ENCODE measurements at regions not wholly inside any gene's neighbourhood (a gene's known extent, or its start where the extent isn't known, plus 50 kb on each side); places are given as distances from the start of the nearest gene placed in this dataset.
A peak's percentile ranks its signal among the peaks of the same experiment; 100 is the strongest.

GRCh38 chr6:80464901-80465300, 358.4 kb downstream of the BCKDHB start:
- Histone ChIP-seq H3K27me3 (no peaks in the 10 kb centered on the region), H3K36me3 (no peaks in the 10 kb centered on the region), H3K9me3 (no peaks in the 10 kb centered on the region), H3K27ac (no peak overlapping the region), H3K4me1 (no peaks in the 10 kb centered on the region), H3K4me3 (no peak overlapping the region)
- TF ChIP-seq CTCF (IDR thresholded peaks at IDR 0.05) = no peak
- no peak for DNase-seq
- intact Hi-C loops (cut with DNase I; ENCODE audit: low total_unique reads) = no loop called here

- Histone ChIP-seq H3K9me3 (no peaks in the 10 kb centered on the region), H3K4me3 (no peak overlapping the region), H3K36me3 (no peaks in the 10 kb centered on the region), H3K27ac (no peak overlapping the region), H3K27me3 (no peaks in the 10 kb centered on the region), H3K4me1 (no peaks in the 10 kb centered on the region)
- no peak for TF ChIP-seq CTCF (IDR thresholded peaks at IDR 0.05)
- intact Hi-C loops (cut with DNase I; ENCODE audit: low total_unique reads) = no loop called here
- no peak for DNase-seq
These were observed 356.7 kb downstream of the BCKDHB start for GRCh38 chr6:80463197-80463596.

- H3K4me3 ChIP-seq = no peak overlapping the region
- no peaks in the 10 kb centered on the region for H3K9me3 ChIP-seq
- no peak overlapping the region for H3K27ac ChIP-seq
- intact Hi-C loops (cut with DNase I; ENCODE audit: low total_unique reads) = no loop called here
- no peak for TF ChIP-seq CTCF (IDR thresholded peaks at IDR 0.05)
- no peak for DNase-seq
- H3K27me3 ChIP-seq = no peaks in the 10 kb centered on the region
- no peaks in the 10 kb centered on the region for H3K36me3 ChIP-seq
- H3K4me1 ChIP-seq = peaks cover 0 to 12% (median 9%) of the 10 kb centered on the region in 4 donors
These were observed 353.9 kb downstream of the BCKDHB start for GRCh38 chr6:80460257-80460865.

- no peaks in the 10 kb centered on the region for H3K36me3 ChIP-seq
- peaks cover 0 to 12% (median 9%) of the 10 kb centered on the region in 4 donors for H3K4me1 ChIP-seq
- no peak overlapping the region for H3K27ac ChIP-seq
- DNase-seq = peak; percentile 78 to 88
- H3K27me3 ChIP-seq = no peaks in the 10 kb centered on the region
- no peak for TF ChIP-seq CTCF (IDR thresholded peaks at IDR 0.05)
- intact Hi-C loops (cut with DNase I; ENCODE audit: low total_unique reads) = no loop called here
- H3K4me3 ChIP-seq = no peak overlapping the region
- no peaks in the 10 kb centered on the region for H3K9me3 ChIP-seq
These were observed 351.0 kb downstream of the BCKDHB start for GRCh38 chr6:80457439-80457933.

GRCh38 chr6:80456724-80457438, 350.4 kb downstream of the BCKDHB start:
- TF ChIP-seq CTCF (IDR thresholded peaks at IDR 0.05) = no peak

More at GRCh38 chr6:80456724-80457438, 350.4 kb downstream of the BCKDHB start:
- Histone ChIP-seq H3K27ac (no peak overlapping the region), H3K4me3 (no peak overlapping the region), H3K4me1 (peaks cover 0 to 12% (median 9%) of the 10 kb centered on the region in 4 donors), H3K36me3 (no peaks in the 10 kb centered on the region), H3K27me3 (no peaks in the 10 kb centered on the region), H3K9me3 (no peaks in the 10 kb centered on the region)
- intact Hi-C loops (cut with DNase I; ENCODE audit: low total_unique reads) = no loop called here
- no peak for DNase-seq
